HG02798 (cell line): ENCODE measurements at regions not wholly inside any gene's neighbourhood (a gene's known extent, or its start where the extent isn't known, plus 50 kb on each side); places are given as distances from the start of the nearest gene placed in this dataset.
A peak's percentile ranks its signal among the peaks of the same experiment; 100 is the strongest.

Source experiments
- ATAC-seq: cut with Tn5 transposase; IDR thresholded peaks from one replicate; pipeline ENCODE4 v1.9.1; 2021; ENCODE audit warnings: mild to moderate bottlenecking; ENCODE audit not compliant: unreplicated experiment, poor library complexity

DNA sequence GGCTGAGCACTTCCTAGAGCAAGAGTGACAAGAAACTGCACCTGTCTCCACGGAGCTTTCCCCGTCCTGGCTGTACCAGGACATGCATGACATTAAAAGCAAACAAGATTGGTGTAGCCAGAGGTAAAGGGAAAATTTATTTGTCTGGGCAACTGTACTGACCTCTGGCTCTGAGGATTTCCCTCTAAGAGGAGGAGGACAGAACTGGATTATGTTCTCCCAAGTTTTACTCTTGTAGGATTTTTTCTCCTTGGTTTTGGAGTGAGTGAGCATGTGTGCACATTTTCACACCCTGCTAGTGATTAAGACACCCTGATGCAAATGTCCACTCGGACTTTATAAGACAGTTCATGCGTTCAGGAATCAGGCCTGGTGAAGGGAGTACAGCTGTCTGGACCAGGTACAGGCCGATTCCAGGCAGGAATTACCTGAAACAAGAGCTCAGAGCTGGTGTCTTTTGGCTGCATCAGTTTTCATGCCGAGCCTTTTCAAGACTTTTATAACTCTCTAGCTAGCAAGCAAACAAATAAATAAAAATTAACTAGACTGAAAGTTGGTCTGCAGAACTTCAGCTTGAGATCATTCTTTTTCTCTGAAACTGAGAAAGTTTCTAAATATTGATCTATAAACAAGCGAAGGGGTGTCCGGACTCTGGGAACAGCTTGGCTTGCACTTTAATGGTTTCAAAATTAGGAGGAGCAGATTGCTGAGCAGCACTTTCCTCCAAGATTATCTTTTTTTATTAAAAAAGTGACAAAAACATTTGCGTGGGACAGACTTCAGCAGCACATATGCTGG lies 51.3 kb upstream of the SPRY1 start:
- ATAC-seq: peak; percentile 36

DNA sequence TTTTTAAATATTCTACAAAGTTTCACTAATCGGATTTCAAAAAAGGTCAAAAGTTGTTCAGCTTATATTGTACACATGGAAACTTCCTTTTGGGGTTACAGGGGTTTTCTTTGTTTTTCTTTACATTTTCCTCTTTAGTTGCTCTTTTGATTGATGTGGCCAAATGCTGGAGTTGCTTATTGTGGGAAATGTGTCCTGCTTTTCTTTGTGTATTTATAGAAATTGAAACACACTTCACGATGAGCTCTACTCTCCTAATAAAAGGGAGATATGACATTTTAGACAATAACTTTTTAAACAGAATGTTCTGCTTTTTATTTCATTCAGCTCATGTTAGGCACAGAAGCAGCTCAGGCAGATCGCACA lies 50.7 kb upstream of the SPRY1 start:
- ATAC-seq: peak; percentile 14

DNA sequence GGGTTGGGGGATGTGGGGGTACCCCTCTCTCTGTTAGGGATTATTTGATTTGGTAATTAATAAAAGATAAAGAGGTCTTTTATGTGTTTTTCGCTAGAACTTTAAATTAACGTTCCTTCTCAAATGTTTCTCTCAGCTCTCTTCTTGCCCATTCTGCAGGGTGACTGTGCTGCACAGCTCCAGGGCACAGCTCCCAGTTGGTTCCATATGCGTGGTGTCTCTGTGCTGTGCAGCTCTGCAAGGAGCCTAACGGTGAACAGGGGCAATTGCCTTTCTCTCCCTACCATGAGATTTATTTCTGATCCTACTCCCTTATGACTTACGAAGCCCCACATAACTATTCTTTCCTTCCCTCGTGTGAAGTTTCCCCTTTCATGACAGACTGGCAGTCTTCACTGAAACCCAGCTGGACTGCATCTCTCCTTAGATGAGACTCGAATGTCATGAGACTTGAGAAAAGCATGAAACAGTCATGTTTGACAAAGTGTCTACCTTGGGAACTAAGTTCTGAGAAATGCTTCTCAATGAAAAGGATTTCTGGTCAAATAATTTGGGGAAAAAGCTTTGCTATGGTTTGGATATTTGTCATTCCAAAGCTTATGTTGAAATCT lies 50.2 kb upstream of the SPRY1 start:
- ATAC-seq: peak; percentile 39
